GM20000 (cell line): ENCODE measurements at regions not wholly inside any gene's neighbourhood (a gene's known extent, or its start where the extent isn't known, plus 50 kb on each side); places are given as distances from the start of the nearest gene placed in this dataset.

Experiments used
- DNase-seq: peaks from one replicate; pipeline ENCODE4 v3.0.0; 2012; ENCODE audit warnings: low spot score
- TF ChIP-seq, protein P1 (sequence below): IDR thresholded peaks from 2 replicates; pipeline ENCODE4 v1.5.1; 2012; ENCODE audit warnings: mild to moderate bottlenecking, control low read depth; ENCODE audit errors: extremely low read depth, missing control alignments

DNA sequence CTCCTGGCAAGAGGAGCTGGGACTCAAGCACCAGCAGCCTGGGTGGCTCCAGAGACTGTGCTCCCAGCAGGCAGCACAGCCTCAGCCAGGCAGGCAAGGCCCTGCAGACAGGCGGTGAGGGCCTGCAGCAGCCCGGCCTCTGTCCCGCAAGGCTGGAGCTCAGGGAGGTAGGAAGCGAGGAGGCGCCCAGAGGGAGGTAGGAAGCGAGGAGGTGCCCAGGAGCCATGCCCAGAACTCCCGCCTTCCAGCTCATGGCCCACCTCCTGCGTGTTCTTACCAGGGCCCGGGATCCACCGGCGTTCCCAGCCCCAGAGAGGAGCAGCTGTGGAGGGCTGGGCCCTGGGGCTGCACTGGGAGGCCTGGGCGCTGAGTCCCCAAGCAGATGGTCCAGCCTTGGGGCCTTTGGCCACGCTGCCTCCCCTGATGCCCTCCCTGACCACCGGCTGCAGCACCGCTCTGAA, 133.1 kb downstream of the HMX1 start:
- TF ChIP-seq, protein P1, sequence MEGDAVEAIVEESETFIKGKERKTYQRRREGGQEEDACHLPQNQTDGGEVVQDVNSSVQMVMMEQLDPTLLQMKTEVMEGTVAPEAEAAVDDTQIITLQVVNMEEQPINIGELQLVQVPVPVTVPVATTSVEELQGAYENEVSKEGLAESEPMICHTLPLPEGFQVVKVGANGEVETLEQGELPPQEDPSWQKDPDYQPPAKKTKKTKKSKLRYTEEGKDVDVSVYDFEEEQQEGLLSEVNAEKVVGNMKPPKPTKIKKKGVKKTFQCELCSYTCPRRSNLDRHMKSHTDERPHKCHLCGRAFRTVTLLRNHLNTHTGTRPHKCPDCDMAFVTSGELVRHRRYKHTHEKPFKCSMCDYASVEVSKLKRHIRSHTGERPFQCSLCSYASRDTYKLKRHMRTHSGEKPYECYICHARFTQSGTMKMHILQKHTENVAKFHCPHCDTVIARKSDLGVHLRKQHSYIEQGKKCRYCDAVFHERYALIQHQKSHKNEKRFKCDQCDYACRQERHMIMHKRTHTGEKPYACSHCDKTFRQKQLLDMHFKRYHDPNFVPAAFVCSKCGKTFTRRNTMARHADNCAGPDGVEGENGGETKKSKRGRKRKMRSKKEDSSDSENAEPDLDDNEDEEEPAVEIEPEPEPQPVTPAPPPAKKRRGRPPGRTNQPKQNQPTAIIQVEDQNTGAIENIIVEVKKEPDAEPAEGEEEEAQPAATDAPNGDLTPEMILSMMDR: no peak
- DNase-seq: no peak

DNA sequence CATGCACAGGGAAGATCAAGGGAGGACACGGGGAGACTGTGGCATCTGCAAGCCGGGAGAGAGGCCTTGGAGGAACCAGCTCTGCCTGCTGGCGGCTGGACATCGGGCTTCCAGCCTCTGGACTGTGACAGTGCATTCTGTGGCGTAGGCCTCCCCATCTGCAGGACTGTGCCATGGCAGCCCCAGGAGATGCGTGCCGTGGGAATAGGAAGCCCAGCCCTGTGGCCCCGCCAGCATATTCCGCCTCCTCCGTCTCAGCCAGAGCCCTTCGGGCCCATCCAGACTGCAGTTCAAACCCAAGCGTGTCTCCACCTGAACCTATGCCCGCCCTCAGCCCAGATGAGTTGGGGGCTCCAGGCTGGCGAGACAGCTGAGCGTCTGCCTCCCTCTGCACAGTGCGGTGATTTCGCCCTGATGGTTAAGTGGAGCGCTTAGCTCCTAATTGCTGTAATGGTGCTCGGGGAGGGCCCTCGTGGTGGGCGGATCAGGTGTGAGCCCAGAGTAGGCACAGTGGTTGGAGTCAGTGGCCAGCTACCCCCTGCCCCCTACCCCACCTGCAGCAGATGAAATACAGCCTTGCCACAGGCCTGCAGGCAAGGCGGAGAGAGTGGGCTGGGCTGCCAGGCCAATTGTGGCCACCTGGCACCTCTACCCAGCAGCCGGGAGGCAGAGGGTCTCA, 133.9 kb downstream of the HMX1 start:
- TF ChIP-seq, protein P1: no peak
- DNase-seq: no peak

DNA sequence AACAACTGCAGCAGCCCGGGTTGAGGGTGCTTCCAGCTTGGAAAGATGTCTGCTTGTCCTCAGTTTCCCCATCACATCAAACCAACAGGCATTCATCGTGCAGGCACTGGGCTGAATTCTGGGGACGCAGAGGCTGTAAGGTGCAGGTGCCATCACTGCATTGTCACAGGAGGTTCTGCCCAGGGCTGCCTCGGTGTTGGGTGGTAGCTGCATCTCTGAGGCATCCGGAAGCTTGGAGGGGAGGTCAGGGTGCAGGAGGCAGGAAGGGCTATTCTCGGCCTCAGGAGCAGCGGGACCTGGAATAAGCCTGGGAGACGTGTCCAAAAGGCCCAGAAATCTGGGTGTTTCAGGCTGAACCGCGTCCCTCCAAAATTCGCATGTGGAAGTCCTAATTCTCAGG, 134.6 kb downstream of the HMX1 start:
- TF ChIP-seq, protein P1: no peak
- no peak for DNase-seq

DNA sequence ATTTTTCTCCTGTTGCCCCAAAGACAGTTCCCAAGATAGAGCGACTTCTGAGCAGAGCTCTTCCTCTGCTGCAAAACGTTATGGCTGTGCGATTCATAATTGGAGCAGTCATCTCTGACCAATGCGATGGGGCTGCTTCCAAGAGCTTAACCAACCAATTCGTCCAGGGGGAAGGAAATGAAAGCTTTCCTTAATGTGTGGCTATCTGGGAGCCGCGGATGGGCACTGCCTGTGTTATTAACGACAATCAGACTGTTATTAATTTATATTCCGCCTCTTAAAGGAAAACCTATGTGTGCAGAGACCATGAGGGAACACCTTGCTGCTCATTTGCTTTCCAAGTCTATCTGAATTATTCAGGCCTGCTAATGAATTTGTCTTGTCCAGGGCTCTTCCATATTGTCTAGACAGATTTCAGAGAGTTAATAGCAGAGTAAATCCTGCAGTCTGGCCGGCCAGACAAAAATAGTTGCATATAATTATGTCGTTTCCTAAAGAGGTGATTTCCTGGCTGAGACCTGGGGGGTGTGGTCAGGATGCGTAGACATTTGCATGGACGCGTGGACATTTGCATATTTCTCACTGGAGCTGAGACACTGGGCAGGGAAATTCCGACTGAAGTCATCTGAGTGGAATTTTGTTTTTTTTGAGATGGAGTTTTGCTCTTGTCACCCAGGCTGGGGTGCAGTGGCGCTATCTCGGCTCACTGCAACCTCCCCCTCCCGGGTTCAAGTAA, 135.4 kb downstream of the HMX1 start:
- TF ChIP-seq, protein P1: no peak
- no peak for DNase-seq

DNA sequence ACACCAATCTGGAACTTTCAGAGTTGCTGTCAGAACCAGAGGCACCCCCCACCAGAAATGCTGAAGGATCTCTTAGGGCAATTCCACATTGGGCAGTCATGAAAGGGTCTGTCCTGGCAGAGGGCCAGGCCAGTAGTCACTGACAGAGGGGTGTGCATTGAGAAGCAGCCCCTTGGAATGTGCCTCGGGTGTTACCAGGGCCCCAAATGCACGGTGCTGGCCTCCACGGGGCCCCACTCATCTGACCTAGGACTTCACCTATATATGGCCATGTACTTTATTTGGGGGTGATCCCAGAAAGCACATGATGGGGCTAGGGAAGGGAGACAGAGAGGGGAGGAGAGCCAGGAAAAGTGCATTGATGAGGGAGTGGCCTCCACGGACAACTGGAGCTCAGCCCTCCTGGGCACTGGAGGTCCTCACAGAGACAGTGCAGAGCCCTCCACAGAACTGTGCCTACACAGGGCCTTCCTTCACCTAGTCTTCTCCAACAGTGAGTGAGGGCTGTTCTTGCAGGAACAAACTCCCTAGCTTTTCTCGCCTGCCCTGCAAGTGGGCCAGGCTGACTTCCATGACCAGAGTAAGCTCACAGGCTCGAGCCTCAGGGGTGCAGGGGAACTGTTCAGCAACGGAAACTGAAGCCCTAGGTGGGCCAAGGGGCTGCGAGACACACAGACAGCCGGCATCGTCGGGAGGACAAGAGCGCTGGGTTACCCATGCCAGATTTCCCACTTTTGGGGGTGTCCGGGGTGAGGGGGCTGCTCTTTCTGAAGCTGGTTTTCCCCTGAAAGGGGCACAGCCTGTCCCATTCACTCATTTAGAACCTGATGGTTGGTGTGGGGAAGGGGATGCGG, 136.2 kb downstream of the HMX1 start:
- TF ChIP-seq, protein P1: no peak
- no peak for DNase-seq

DNA sequence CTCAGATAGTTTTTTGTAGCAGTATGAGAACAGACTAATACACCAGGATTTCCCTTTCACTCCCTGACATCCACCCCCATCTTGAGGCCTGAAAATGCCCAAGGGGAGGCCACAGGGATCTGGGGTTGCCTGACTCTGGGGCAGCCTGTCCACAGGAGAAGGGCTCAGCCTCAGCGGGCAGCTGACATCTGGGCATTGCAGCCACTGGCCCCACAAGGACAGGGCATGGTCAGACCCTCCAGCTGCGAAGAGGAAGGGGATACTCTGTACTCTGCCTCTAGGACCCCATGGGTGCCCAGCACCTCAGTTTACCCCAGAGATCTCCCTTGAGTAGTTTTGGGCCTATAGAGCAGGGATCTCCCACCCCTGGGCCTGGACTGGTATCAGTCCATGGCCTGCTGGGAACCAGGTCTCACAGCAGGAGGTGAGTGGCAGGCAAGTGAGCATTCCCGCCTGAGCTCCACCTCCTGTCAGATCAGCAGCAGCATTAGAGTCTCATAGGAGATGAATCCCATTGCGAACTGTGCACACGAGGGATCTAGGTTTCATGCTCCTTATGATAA, 138.9 kb downstream of the HMX1 start:
- TF ChIP-seq, protein P1: no peak
- no peak for DNase-seq
